ENCODE measurements at regions not wholly inside any gene's neighbourhood (a gene's known extent, or its start where the extent isn't known, plus 50 kb on each side); places are given as distances from the start of the nearest gene placed in this dataset.
"Not testable (repeated sequence)": the region's sequence is repeated elsewhere in the genome, so short reads cannot be mapped to it uniquely, and the experiment has no call there.

DNA sequence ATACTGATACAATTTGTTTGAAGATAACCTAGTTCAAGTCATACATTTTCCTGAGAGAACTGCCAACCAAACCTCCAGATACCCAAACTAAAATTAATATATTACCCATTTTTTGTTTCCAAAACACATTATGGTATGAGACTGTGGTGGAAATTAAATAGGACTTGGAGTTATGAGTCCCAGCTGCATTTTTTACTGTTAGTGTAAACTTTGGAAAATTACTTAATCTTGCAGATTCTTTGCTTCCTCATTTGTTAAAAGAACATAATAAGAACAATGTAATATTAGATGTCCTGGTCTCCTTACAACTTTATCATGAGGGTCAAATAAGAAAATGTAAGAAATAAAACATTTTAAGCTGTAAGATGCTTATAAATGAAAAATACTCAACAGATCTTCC lies 98.2 kb upstream of the TRIB2 start:
- no peak for TF ChIP-seq CTCF (conservative IDR thresholded peaks at IDR 0.05)
- H3K36me3 Mint-ChIP-seq, result no peaks in the 10 kb centered on the region
- H3K4me3 Mint-ChIP-seq, result no peak overlapping the region
- no peaks in the 10 kb centered on the region for H3K27me3 Mint-ChIP-seq
- no peak for DNase-seq (ENCODE audit: extremely low spot score, unreplicated experiment)
- no peaks in the 10 kb centered on the region for H3K4me1 Mint-ChIP-seq (ENCODE audit: unreplicated experiment)
- no peak overlapping the region for H3K27ac Mint-ChIP-seq
- H3K9me3 Mint-ChIP-seq, result no peaks in the 10 kb centered on the region

- Mint-ChIP-seq H3K36me3 (no peaks in the 10 kb centered on the region), H3K4me3 (no peak overlapping the region), H3K27ac (no peak overlapping the region), H3K27me3 (no peaks in the 10 kb centered on the region), H3K4me1 (ENCODE audit: unreplicated experiment) (no peaks in the 10 kb centered on the region), H3K9me3 (no peaks in the 10 kb centered on the region)
- DNase-seq (ENCODE audit: extremely low spot score, unreplicated experiment), result no peak
- TF ChIP-seq CTCF (conservative IDR thresholded peaks at IDR 0.05), result no peak
Observed at GRCh38 chr2:12619975-12620374, 96.8 kb upstream of the TRIB2 start.

DNA sequence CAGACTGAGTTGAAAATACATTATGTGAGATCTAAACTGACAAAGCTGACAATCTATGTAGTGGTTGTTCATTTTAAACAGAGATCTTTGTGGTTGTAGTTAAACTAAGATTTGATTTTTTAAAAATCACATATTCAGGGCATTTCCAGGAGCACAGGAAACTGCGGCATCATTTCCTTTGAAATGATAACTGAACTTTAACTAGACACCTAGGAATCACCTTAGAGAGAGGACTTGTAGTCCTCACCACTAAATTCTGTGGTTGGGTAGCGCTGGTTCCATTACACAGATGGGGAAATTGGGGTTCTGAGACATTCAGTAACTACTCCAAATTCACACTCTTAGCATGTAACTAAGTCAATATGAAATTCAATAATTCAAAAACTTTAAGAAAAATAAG lies 96.0 kb upstream of the TRIB2 start:
- no peak for DNase-seq (ENCODE audit: extremely low spot score, unreplicated experiment)
- Mint-ChIP-seq H3K4me3 (no peak overlapping the region), H3K27ac (no peak overlapping the region), H3K36me3 (no peaks in the 10 kb centered on the region), H3K4me1 (ENCODE audit: unreplicated experiment) (no peaks in the 10 kb centered on the region), H3K9me3 (no peaks in the 10 kb centered on the region), H3K27me3 (no peaks in the 10 kb centered on the region)
- no peak for TF ChIP-seq CTCF (conservative IDR thresholded peaks at IDR 0.05)

DNA sequence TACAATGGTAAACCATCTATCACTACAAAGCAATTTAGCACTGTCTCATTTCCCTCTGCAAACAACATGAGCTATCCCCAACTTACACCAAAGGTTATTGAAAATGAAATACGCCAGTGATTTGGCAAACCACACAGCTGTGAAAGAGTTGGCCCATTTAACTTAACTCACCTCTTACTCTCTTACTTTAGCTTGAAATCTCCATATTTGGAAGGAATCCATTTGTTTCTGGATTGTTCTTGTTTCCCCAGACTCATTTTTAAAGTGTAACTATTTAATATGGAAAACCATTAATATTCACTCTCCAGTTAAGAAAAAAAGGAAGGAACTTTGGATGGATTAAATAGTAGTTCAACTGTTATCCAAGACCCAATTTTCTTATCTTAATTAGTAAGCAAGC lies 93.7 kb upstream of the TRIB2 start:
- H3K9me3 Mint-ChIP-seq, result no peaks in the 10 kb centered on the region
- TF ChIP-seq CTCF (conservative IDR thresholded peaks at IDR 0.05), result no peak
- DNase-seq (ENCODE audit: extremely low spot score, unreplicated experiment), result no peak
- peaks cover 3% of the 10 kb centered on the region for H3K27me3 Mint-ChIP-seq
- no peaks in the 10 kb centered on the region for H3K4me1 Mint-ChIP-seq (ENCODE audit: unreplicated experiment)
- H3K36me3 Mint-ChIP-seq, result no peaks in the 10 kb centered on the region
- no peak overlapping the region for H3K27ac Mint-ChIP-seq
- H3K4me3 Mint-ChIP-seq, result no peak overlapping the region

GRCh38 chr2:12624384-12624783 lies 92.4 kb upstream of the TRIB2 start:
- Mint-ChIP-seq H3K9me3 (no peaks in the 10 kb centered on the region), H3K36me3 (no peaks in the 10 kb centered on the region), H3K4me3 (no peak overlapping the region), H3K27ac (no peak overlapping the region), H3K4me1 (ENCODE audit: unreplicated experiment) (no peaks in the 10 kb centered on the region), H3K27me3 (peaks cover 3% of the 10 kb centered on the region)
- no peak for TF ChIP-seq CTCF (conservative IDR thresholded peaks at IDR 0.05)
- no peak for DNase-seq (ENCODE audit: extremely low spot score, unreplicated experiment)

DNA sequence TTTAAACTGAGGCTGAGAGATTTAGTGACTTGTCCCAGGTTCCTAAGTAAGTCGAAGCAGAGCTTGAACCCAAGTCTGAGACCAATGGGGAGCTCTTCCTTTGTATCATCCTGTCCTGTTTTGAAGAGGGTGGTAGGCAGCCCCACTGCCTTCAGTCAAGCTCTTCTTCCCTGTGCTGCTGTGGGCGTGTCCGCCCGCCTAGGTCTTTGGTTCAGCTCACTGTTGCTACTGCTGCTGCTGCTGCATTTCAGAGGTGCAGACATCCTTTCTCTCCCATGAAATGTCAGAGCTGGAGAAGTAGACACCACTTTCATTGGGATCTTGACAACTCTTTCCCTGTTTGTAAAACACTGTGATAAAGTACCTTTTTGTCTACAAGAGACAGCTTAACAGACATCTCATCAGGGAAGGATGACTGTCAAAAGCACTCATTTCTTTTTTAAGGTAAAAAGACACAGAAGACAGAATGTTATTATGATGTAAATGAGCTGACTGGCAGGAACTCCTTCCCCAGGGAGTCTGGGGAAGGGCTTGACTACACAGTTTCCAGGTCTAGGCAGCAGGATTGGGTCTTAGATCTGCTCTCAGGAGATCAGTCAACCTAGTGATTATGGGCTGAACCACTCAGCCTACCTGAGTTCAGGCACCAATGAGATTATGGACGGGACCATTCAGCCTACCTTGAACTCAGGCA lies 91.7 kb upstream of the TRIB2 start:
- Mint-ChIP-seq H3K27ac (no peak overlapping the region), H3K4me3 (no peak overlapping the region), H3K4me1 (ENCODE audit: unreplicated experiment) (no peaks in the 10 kb centered on the region), H3K27me3 (peaks cover 3% of the 10 kb centered on the region), H3K9me3 (no peaks in the 10 kb centered on the region), H3K36me3 (no peaks in the 10 kb centered on the region)
- TF ChIP-seq CTCF (conservative IDR thresholded peaks at IDR 0.05), result no peak
- no peak for DNase-seq (ENCODE audit: extremely low spot score, unreplicated experiment)

- H3K9me3 Mint-ChIP-seq; H3K4me1 Mint-ChIP-seq (ENCODE audit: unreplicated experiment); H3K4me3 Mint-ChIP-seq; H3K27ac Mint-ChIP-seq; H3K36me3 Mint-ChIP-seq; DNase-seq (ENCODE audit: extremely low spot score, unreplicated experiment); H3K27me3 Mint-ChIP-seq: not testable (repeated sequence)
Observed at GRCh38 chr2:12628541-12628940, 88.2 kb upstream of the TRIB2 start.
